Common myeloid progenitor, CD34-positive (primary cell): ENCODE measurements at regions not wholly inside any gene's neighbourhood (a gene's known extent, or its start where the extent isn't known, plus 50 kb on each side); places are given as distances from the start of the nearest gene placed in this dataset.

ENCODE experiments used
- CTCF ChIA-PET: fragments of 350-600 bp; sonication (Branson Sonifier 250); formaldehyde crosslinking; loops from one replicate; lab custom pipeline; 2021; ENCODE audit warnings: antibody characterized with exemption; lab: Charles Lee
- POLR2A ChIA-PET: fragments of 350-600 bp; sonication (Branson Sonifier 250); formaldehyde crosslinking; loops from one replicate; lab custom pipeline; 2021; ENCODE audit warnings: antibody characterized with exemption; lab: Charles Lee
- DNase-seq, 3 donors: peaks; one replicate each; pipeline versions ENCODE4 v3.0.0 to v3.0.0-alpha.2; 2013
- H3K27ac ChIP-seq, 2 experiments: 1 replicate in 1 of 2; 2 replicates in 1 of 2; pipeline ENCODE4 v1.7.0; 2013; ENCODE audit warnings: inconsistent platforms in 2 of 2, low read length in 2 of 2, mild to moderate bottlenecking in 2 of 2, low read depth in 1 of 2, moderate library complexity in 1 of 2; ENCODE audit not compliant: severe bottlenecking in 2 of 2, insufficient read depth in 1 of 2, poor library complexity in 1 of 2
- H3K27me3 ChIP-seq, 5 experiments: replicated peaks in 2 of 5; 1 replicate in 3 of 5; 2 replicates in 2 of 5; pipeline versions ENCODE4 v1.6.1 to v1.7.0; 2013; ENCODE audit warnings: low read length in 4 of 5, mild to moderate bottlenecking in 2 of 5, moderate library complexity in 2 of 5, inconsistent platforms in 1 of 5; ENCODE audit not compliant: insufficient read depth in 5 of 5, control insufficient read depth in 4 of 5
- H3K36me3 ChIP-seq, 4 experiments: 1 replicate in 2 of 4; 2 replicates in 2 of 4; pipeline versions ENCODE4 v1.6.1 to v1.7.0; 2013; ENCODE audit warnings: low read length in 3 of 4, control low read depth in 1 of 4, mild to moderate bottlenecking in 1 of 4; ENCODE audit not compliant: control insufficient read depth in 4 of 4, insufficient read depth in 4 of 4
- H3K4me1 ChIP-seq, 4 experiments: 1 replicate in 3 of 4; 2 replicates in 1 of 4; pipeline versions ENCODE4 v1.6.1 to v1.7.1; 2013; ENCODE audit warnings: low read length in 3 of 4, mild to moderate bottlenecking in 3 of 4, control low read depth in 1 of 4, inconsistent platforms in 1 of 4, moderate library complexity in 1 of 4; ENCODE audit not compliant: control insufficient read depth in 4 of 4, insufficient read depth in 4 of 4; ENCODE audit errors: control extremely low read depth in 1 of 4
- H3K4me3 ChIP-seq, 7 experiments: 1 replicate in 4 of 7; 2 replicates in 3 of 7; pipeline versions ENCODE4 v1.5.1 to v1.7.0; 2013; ENCODE audit warnings: mild to moderate bottlenecking in 7 of 7, low read length in 6 of 7, moderate library complexity in 6 of 7, inconsistent platforms in 2 of 7, low read depth in 2 of 7, control low read depth in 1 of 7; ENCODE audit not compliant: insufficient read depth in 4 of 7, control insufficient read depth in 1 of 7; ENCODE audit errors: extremely low read depth in 1 of 7
- H3K9me3 ChIP-seq, 5 experiments: 1 replicate in 4 of 5; 2 replicates in 1 of 5; pipeline versions ENCODE4 v1.6.1 to v1.7.1; 2013; ENCODE audit warnings: low read length in 4 of 5, mild to moderate bottlenecking in 2 of 5, inconsistent platforms in 1 of 5, low read depth in 1 of 5, moderate library complexity in 1 of 5; ENCODE audit not compliant: control insufficient read depth in 4 of 5, insufficient read depth in 2 of 5; ENCODE audit errors: control extremely low read depth in 1 of 5
- WGBS: methylation state at CpG from one replicate; pipeline ENCODE4 v1.1.5; 2013; ENCODE audit not compliant: insufficient coverage; 5-methylcytosine and 5-hydroxymethylcytosine counted together

DNA sequence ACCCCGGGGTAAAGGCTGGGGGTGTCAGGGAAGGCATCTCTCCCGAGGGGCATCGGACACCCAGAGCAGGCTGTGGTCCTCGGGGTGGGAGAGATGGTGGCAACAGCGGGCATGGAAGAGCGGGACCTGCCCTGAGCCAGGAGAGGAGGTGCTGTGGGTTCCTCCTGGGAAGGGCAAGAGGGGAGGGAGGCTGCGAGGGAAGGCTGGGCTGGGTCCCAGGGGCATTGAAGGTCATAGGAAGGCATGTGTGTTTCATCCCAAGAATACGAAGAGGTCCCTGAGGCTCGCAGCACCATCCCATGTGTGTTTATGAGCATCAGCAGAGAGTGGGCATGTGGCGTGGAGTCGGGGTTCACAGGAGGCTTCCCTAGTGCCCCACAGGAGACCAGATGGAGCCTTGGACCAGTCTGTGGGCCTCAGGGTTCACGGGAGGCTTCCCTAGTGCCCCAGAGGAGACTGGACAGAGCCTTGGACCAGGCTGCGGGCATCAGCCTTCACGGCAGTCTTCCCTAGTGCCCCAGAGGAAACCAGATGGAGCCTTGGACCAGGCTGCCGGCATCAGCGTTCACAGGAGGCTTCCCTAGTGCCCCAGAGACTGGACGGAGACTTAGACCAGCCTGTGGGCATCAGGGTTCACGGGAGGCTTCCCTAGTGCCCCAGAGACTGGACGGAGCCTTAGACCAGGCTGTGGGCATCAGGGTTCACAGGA lies 420.6 kb downstream of the BRD1 start:
- CTCF ChIA-PET = no interaction called here
- H3K4me1 ChIP-seq = no peaks in the 10 kb centered on the region
- peaks cover 0 to 29% (median 4%) of the 10 kb centered on the region in 5 experiments for H3K27me3 ChIP-seq
- peaks cover 0 to 8% (median 7%) of the 10 kb centered on the region in 5 experiments for H3K9me3 ChIP-seq
- no peaks in the 10 kb centered on the region for H3K36me3 ChIP-seq
- no peak for DNase-seq
- no peak overlapping the region for H3K27ac ChIP-seq
- POLR2A ChIA-PET = no interaction called here
- WGBS = 90% methylated on average over 17 of the region's 19 CpGs
- H3K4me3 ChIP-seq = no peak overlapping the region

DNA sequence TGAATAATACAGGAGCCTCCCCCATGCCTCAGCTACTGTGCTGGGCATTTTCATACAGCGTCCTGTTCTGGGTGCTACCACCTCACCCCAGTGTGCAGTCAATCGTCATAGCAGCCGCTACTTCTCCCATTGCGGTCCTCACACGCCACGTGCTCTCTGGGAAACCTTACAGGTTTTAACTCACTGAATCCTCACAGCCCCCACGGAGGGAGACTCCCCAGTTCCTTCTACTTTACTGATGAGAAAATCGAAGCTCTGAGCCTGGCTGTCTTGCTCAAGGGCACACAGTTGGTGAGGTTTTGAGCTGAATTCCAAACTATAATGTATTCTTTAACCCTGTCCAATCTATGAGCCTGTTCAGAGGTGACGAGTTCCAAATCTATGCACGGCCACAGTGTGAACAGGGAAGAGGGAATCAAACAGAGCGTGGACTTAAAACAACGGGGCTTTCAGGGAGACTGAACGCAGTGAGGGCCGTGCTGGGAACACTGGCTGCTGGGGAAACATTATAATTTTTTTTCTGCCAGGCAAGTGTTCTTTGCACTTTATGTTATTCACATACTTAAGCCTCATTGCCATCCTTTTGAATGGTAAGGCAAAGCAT lies 421.5 kb downstream of the BRD1 start:
- Histone ChIP-seq H3K4me1 (no peaks in the 10 kb centered on the region), H3K27ac (no peak overlapping the region), H3K4me3 (no peak overlapping the region), H3K9me3 (peaks cover 0 to 8% (median 7%) of the 10 kb centered on the region in 5 experiments), H3K27me3 (peaks cover 0 to 29% (median 4%) of the 10 kb centered on the region in 5 experiments), H3K36me3 (no peaks in the 10 kb centered on the region)
- ChIA-PET POLR2A (no interaction called here), CTCF (no interaction called here)
- DNase-seq = no peak
- WGBS = 79% methylated on average over 11 of the region's 14 CpGs

DNA sequence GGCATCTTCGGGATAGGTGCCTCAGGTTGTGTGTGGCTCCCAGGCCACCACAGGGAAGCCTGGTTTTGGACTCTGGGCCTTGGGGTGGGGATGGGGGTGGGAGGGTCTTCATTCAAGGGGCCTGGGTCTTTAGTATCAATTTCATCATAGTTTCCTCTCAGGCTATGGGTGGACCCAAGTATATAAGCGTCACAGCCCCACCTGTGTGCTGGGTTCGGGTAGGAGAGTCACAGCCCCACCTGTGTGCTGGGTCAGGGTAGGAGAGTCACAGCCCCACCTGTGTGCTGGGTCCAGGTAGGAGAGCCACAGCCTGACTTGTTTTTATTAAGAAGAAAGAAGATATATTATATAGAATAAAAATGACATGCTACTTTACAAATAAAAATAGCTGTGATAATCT lies 422.1 kb downstream of the BRD1 start:
- ChIA-PET CTCF (no interaction called here), POLR2A (no interaction called here)
- Histone ChIP-seq H3K36me3 (no peaks in the 10 kb centered on the region), H3K27me3 (peaks cover 0 to 29% (median 4%) of the 10 kb centered on the region in 5 experiments), H3K27ac (no peak overlapping the region), H3K9me3 (peaks cover 0 to 8% (median 7%) of the 10 kb centered on the region in 5 experiments), H3K4me3 (no peak overlapping the region), H3K4me1 (no peaks in the 10 kb centered on the region)
- no peak for DNase-seq
- WGBS = 100% methylated on average over 1 of the region's 3 CpGs

DNA sequence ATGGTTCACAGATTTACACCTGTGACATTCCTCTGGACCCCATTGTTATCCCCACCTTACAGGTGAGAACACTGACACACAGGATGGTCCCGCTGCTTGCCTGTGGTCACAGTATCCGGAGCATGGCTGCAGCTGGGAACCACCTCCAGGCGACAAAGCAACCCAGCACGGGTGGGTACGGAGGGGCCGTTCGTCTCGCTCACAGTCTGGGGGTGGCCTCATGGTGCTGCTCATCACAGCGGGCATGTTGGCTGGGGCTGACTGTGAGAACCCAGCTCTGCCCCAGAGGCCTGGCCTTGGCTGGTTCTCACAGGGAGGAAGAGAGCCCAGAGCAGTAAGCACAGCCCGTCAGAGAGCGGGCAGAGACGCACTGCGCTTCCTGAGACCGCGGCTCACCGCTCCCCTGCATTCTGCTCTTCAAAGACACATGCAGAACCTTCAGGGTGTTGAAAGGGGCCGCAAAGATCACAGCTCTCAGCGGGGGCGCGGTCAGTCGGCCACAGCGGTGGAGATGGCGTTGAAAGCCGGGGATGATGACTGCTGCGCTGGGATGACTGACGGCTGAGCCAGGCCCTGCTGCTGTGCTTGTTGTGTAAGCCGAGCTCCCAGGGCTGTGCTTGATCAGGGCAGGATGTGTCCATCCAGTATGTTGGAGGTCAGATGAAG lies 423.0 kb downstream of the BRD1 start:
- WGBS = 84% methylated on average over 20 of the region's 27 CpGs
- Histone ChIP-seq H3K4me1 (no peaks in the 10 kb centered on the region), H3K27ac (no peak overlapping the region), H3K36me3 (no peaks in the 10 kb centered on the region), H3K4me3 (no peak overlapping the region), H3K27me3 (peaks cover 0 to 29% (median 4%) of the 10 kb centered on the region in 5 experiments), H3K9me3 (peaks cover 0 to 3% (median 2%) of the 10 kb centered on the region in 5 experiments)
- ChIA-PET CTCF (no interaction called here), POLR2A (interaction anchor here (0.6 kb wide), 1 partner anchor 104 kb away, joined by 3 read pairs; no protein-coding TSS in a partner anchor)
- no peak for DNase-seq

DNA sequence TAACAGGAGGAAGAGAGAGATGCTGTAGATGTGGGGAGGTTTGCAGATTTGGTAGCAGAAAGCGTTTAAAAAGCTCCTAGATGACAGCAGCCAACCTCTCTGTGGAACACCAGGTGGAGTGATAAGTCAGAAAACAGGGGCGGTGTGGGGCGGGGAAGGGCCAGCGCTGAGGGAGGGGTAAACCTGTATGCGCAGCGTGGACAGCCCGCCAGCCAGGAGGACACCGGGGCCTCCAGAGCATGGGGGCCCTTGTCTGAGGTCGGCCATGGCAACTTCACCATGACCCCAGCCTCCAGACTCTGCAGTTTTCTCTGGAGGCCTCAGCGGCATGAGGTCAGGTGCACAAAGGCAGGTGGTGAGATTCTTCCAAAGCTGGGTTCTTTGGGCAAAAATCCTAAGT lies 423.7 kb downstream of the BRD1 start:
- no peak for DNase-seq
- no peaks in the 10 kb centered on the region for H3K36me3 ChIP-seq
- H3K4me3 ChIP-seq = no peak overlapping the region
- no peaks in the 10 kb centered on the region for H3K4me1 ChIP-seq
- POLR2A ChIA-PET = interaction anchor here (0.6 kb wide), 1 partner anchor 105 kb away, joined by 3 read pairs; no protein-coding TSS in a partner anchor
- CTCF ChIA-PET = no interaction called here
- peaks cover 0 to 29% (median 4%) of the 10 kb centered on the region in 5 experiments for H3K27me3 ChIP-seq
- WGBS = 96% methylated on average over 9 of the region's 10 CpGs
- no peak overlapping the region for H3K27ac ChIP-seq
- H3K9me3 ChIP-seq = peaks cover 0 to 3% (median 0%) of the 10 kb centered on the region in 5 experiments

DNA sequence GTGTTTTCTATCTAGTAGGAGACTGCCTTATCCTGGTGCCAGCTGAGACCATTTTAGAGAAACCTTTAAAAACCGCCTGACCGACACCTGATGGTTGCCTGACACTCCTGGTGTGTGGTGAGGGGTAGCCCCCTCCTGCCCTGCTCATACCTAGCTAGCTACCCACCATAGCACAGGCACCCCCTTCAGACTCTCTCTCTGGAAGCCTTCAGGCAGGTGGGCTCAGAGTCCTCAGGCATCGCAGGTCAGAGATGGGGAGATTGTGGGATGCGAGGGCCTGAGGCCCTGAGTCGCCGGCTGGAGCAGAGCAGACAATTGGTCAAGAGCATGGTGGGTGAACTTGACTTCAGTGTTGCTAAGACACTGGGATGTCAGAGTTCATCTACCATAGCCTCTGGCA lies 424.6 kb downstream of the BRD1 start:
- 96% methylated on average over 4 of the region's 6 CpGs for WGBS

DNA sequence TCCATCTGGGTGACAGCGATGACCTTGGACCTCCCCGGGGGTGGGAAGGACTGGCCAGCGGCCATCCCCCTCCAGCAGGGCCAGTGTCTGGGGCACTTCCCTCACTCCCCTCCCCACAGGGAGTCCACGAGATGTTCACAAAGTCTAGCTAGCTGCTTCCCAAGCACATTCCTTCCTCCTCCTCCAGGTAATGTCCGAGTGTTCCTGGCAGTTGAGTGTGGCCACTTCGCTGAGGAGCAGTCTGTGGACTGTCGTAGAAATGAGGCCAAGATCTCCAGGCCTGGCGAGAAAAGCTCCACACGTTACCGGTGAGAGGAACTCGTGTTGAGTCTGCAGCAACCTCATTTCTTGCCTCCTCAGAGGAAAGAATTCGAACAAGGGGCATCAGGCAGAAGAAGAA lies 425.5 kb downstream of the BRD1 start:
- CTCF ChIA-PET = no interaction called here
- H3K4me3 ChIP-seq = no peak overlapping the region
- POLR2A ChIA-PET = no interaction called here
- peaks cover 0 to 3% (median 0%) of the 10 kb centered on the region in 5 experiments for H3K9me3 ChIP-seq
- no peaks in the 10 kb centered on the region for H3K36me3 ChIP-seq
- H3K4me1 ChIP-seq = no peaks in the 10 kb centered on the region
- peaks cover 0 to 29% (median 4%) of the 10 kb centered on the region in 5 experiments for H3K27me3 ChIP-seq
- WGBS = 81% methylated on average over 12 of the region's 12 CpGs
- no peak for DNase-seq
- H3K27ac ChIP-seq = no peak overlapping the region

More for the DNA sequence above, 424.6 kb downstream of the BRD1 start:
- no peaks in the 10 kb centered on the region for H3K4me1 ChIP-seq
- peaks cover 0 to 3% (median 0%) of the 10 kb centered on the region in 5 experiments for H3K9me3 ChIP-seq
- ChIA-PET CTCF (no interaction called here), POLR2A (no interaction called here)
- H3K27me3 ChIP-seq = peaks cover 0 to 29% (median 4%) of the 10 kb centered on the region in 5 experiments
- H3K27ac ChIP-seq = no peak overlapping the region
- no peaks in the 10 kb centered on the region for H3K36me3 ChIP-seq
- no peak for DNase-seq
- H3K4me3 ChIP-seq = no peak overlapping the region
